ENCODE measurements at regions not wholly inside any gene's neighbourhood (a gene's known extent, or its start where the extent isn't known, plus 50 kb on each side); places are given as distances from the start of the nearest gene placed in this dataset.

DNA sequence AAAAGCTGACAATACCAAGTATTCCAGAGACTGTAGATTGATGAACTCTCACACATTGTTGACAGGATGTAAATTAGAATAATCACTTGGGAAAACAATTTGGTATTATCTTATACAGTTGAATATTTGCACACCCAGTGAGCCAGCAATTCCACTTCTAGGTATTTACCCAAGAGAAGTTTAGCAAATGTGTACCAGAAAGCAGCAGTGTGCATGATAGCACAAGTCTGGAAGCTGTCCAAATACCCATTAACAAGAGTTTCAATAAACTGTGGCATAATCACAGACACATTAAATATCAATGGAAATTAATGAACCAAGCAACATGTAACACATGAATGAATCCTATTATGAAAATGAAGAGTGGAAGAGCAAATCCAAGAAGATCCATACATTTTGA lies 233.6 kb downstream of the TPBG start:
- TF ChIP-seq, protein P1, sequence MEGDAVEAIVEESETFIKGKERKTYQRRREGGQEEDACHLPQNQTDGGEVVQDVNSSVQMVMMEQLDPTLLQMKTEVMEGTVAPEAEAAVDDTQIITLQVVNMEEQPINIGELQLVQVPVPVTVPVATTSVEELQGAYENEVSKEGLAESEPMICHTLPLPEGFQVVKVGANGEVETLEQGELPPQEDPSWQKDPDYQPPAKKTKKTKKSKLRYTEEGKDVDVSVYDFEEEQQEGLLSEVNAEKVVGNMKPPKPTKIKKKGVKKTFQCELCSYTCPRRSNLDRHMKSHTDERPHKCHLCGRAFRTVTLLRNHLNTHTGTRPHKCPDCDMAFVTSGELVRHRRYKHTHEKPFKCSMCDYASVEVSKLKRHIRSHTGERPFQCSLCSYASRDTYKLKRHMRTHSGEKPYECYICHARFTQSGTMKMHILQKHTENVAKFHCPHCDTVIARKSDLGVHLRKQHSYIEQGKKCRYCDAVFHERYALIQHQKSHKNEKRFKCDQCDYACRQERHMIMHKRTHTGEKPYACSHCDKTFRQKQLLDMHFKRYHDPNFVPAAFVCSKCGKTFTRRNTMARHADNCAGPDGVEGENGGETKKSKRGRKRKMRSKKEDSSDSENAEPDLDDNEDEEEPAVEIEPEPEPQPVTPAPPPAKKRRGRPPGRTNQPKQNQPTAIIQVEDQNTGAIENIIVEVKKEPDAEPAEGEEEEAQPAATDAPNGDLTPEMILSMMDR (IDR thresholded peaks at IDR 0.05) = no peak
- TF ChIP-seq, protein P2, sequence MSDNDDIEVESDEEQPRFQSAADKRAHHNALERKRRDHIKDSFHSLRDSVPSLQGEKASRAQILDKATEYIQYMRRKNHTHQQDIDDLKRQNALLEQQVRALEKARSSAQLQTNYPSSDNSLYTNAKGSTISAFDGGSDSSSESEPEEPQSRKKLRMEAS (IDR thresholded peaks at IDR 0.05) = no peak
- TF ChIP-seq CBX2 (IDR thresholded peaks at IDR 0.05; ENCODE audit: borderline replicate concordance, low read depth) (no peak), JUNB (IDR thresholded peaks at IDR 0.05) (no peak), POLR2A (IDR thresholded peaks at IDR 0.05; ENCODE audit: low read length) (no peak), CHD4 (IDR thresholded peaks at IDR 0.05; ENCODE audit: borderline replicate concordance) (no peak), BHLHE40 (IDR thresholded peaks at IDR 0.05; ENCODE audit: low read depth, low read length) (no peak), RNF2 (IDR thresholded peaks at IDR 0.05; ENCODE audit: borderline replicate concordance, low read depth) (no peak), HOXA7 (CRISPR knock-in tag; IDR thresholded peaks at IDR 0.05) (no peak), EP300 (IDR thresholded peaks at IDR 0.05) (no peak), RAD21 (conservative IDR thresholded peaks at IDR 0.05 in 1 of 2, IDR thresholded peaks at IDR 0.05 in 1 of 2) (no peak), KDM1A (IDR thresholded peaks at IDR 0.05; ENCODE audit: low read depth) (no peak)
